Hematopoietic multipotent progenitor cell treated with erythropoietin and hydrocortisone succinate and interleukin-3 and kit ligand, for 15 days (in vitro differentiated cells): ENCODE measurements at regions not wholly inside any gene's neighbourhood (a gene's known extent, or its start where the extent isn't known, plus 50 kb on each side); places are given as distances from the start of the nearest gene placed in this dataset.
"Not testable (repeated sequence)": the region's sequence is repeated elsewhere in the genome, so short reads cannot be mapped to it uniquely, and the experiment has no call there.

Source experiments
- DNase-seq: peaks from one replicate; pipeline ENCODE4 v3.0.0-alpha.2; 2015; ENCODE audit warnings: low spot score

DNA sequence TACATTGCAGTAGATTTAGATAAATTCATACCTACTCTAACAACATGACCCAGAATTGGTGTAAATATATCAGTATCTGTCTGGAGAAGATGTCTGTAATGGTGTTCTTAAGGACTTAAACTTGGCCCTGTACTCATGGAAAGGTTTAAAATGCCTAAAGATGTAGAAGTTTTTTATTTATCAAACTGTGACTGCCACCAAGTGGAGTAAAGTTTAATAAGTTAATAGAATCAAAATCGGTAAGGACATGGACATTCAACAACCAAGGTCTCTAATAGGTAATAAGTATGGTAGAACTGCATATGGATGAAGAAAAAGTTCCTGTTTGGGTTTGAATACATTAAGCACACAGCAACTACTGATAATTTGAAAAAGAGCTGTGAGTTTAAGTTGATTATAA is 474.0 kb upstream of the NDST3 start:
- DNase-seq = no peak

DNA sequence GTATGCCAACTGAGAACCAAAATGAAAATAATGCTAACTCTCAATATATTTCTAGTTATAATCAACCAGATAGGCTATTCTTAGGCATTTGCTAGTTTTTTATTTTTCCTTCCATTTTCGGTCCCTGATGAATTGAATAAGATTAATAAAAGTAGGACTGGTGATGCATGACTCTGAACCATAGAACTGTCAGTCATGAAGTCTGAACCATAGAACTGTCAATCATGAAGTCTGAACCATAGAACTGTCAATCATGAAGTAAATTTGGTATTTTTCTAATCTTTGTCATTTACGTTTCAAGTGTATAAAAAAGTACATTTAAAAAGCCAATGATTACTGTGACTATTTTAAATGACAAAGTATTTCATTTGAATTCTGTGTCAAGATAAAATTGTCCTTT is 460.2 kb upstream of the NDST3 start:
- no peak for DNase-seq

DNA sequence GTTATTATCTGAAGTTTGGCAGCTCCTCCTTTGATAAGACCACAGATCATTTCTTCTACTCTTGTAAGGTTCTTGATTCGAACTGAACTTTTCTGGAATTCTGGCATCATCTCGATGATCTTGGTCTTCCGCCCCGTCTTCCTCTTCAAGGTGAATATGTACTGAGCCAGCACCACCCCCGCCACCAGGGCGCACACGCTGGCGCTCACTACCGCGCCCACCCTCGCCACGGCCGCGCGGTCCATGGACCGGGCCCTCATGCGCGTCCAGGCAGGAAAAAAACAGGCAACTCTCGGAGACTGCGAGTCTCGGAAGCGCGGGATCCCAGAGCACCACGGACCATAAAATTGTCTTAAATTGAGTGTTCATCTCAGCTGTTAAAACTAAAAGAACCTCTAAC is 458.4 kb upstream of the NDST3 start:
- no peak for DNase-seq

DNA sequence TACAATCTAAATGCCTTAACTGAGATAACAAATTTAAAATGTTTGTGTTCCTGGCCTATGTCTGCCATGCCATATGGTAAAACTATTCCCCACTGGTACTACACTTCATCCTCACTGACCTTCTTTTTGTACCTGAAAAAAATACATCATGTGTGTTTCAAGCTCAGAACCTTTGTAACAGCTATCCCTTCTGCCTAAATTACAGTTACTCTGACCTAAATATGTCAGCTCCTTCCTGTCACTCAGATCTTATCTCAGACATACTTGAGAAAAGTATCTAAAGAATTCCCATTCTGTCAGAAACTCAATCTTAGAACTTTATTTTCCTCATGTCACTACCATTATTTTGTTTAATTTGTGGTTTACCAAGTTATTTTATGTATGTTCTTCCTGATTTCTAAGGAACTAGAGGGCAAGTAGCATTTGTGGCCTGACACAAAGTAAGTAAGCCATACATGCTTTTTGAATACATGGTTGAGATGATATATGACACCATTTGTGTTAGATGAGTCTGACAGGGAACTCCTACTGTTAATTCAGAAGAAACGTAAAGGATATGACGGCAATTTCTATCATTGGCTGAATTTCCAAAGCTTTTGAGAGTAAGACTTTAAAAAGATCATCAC is 456.5 kb upstream of the NDST3 start:
- no peak for DNase-seq

DNA sequence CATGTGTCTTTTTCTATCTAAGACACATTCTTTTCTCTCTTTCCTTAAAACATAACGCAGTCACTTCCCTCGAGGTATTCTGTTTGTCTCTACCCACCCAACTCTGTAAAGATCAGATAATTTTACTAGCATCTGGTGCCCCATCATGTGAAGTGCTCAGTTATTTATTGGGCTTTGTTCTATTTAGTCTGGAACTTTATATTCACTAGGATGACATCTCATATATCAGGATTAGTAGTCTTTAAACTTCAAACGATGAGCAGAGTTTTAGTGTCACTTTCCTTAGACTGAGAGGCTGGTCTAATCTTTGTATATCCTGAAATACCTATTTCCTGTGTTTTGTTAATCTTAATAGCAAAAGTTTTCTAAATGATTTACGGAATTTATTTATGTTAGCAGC is 445.5 kb upstream of the NDST3 start:
- no peak for DNase-seq

DNA sequence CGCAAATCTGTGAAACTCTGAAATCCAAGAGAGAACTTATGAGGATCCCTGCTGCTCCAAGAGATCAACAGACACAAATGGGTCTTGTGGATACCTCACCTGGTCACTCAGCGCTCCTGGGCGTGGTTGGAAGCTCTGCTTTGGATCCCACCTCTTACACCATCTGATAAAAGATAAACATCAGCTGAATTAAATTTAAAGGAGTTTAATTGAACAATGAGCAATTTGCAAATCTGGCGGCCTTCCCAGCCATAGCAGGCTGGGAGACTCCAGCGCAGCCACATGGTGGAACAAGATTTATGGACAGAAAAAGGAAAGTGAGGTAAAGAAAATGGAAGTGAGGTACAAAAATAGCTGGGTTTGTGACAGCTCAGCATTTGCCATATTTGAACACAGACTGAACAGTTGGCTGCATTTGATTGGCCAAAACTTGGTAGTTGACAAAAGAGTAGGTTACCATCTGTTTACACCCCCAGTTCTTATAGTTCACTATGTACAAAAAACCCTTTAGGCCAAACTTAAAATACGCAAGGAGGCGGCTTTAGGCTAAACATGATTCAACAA is 437.3 kb upstream of the NDST3 start:
- DNase-seq = no peak

DNA sequence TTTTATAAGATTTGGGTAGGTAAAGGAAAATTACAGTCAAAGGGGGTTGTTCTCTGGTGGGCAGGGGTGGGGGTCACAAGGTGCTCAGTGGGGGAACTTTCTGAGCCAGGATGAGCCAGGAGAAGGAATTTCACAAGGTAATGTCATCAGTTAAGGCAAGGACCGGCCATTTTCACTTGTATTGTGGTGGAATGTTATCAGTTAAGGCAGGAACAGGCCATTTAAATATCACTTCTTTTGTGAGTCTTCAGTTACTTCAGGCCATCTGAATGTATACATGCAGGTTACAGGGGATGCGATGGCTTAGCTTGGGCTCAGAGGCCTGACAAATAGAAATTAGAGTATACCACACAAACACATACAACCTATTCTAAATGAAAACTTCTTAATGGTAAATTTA is 434.9 kb upstream of the NDST3 start:
- not testable (repeated sequence) for DNase-seq

DNA sequence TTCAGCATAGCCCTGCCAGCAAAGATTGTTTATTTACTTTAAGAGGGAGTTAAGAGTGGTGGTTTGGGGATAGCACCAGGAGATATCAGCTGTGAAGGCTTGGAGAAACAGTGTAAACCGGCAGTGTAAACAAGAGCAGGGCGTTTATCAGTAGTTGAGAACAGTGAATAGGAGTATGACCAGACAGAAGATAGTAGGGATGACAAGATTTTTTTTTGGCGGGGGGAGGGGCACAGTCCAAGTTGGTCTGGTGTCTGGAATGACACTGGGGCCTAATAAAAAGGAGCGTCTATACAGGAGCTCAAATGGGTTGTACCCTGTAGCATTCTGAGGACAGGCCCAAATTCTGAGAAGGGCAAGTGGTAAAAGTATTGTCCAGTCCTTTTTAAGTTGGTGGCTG is 433.4 kb upstream of the NDST3 start:
- not testable (repeated sequence) for DNase-seq

DNA sequence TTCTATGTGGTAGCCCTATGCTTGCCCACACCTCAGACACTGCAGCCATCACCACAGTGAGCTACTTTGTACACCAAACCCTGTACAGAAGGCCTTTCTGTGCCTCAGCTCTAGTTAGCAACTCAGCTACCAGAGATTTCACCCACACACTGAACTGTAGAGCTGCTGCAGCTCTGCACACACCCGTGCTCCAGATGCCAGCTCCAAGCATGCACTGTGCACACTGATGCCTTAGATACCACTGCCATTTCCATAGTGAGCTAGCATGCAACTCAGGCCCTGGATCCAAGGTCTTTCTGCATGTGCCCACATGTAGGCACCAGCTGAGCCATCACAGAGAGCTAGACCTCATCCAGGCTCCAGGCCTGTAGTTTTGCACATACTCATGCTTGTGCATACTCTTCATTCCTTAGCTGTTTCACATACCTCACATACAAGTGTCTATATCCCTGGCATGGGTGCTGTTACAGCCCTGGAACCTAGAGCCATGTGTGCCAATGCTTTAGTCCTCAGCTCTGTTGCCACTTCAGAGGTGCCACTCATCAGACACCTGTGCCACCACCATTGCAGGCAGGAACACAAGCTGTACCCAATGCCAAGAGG is 423.5 kb upstream of the NDST3 start:
- no peak for DNase-seq

DNA sequence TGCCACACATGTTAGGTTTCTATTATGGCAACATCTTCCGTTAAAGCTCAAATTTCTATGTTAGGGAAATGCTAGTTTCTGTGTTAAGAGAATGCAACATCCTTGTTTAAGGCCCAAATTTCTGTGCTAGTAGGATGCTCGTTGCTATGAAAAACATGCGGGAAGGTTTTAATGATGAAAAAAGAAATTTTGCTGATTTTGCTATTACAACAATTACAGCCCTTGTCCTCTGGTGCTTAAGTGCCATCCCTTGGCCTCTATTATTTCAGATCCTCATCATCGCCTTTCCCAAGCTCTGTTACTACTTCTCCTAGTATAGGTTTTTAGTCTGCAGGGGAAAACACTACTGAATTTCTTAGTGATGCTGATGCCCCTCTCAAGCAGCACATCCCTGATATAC is 412.6 kb upstream of the NDST3 start:
- no peak for DNase-seq

DNA sequence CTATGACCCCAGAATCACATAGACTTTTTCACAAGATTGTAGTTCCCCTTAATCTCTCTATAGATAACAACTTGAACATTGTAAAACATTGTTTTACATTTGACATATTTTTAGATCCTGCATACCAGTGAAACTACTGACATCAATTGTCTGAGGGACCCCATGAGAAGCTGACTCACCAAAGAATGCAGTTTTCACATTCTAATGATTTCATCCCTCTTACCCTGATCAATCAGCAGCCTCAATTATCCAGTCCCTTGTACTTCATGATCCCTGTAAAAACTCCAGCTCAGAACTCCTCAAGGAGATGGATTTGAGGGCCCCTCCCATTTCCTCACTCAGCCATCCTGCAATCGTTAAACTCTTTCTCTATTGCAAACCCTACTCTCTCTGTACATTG is 411.0 kb upstream of the NDST3 start:
- DNase-seq = no peak

DNA sequence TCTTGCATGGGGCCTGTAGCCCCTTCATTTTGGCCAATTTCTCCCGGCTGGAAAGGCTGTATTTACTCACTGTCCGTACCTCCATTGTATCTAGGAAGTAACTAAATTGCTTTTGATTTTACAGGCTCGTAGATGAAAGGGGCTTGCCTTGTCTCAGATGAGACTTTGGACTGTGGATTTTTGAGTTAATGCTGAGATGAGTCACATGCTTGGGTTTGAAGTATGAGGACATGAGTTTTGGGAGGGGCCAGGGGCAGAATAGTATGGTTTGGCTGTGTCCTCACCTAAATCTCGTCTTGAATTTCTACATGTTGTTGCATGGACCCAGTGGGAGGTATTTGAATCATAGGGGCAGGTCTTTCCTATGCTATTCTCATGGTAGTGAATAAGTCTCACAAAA is 407.6 kb upstream of the NDST3 start:
- no peak for DNase-seq

DNA sequence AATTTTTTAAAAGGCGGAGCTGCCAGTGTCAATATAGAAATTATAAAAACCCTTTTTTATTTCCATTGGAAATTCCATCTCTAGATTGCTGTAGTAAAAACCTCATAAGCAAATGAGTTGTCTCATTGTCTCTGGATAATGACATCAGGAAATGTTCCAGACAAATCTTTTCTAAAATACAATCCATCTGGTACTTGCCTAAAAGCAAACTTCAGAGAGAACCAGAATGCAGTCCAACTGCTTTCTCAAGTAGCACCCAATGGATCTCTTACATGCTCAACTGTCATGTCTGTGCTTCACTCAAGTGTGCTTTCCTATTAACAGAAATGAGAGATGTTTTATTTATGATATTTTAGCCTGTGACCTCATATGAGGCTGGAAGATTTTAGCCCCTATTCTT is 399.6 kb upstream of the NDST3 start:
- no peak for DNase-seq

DNA sequence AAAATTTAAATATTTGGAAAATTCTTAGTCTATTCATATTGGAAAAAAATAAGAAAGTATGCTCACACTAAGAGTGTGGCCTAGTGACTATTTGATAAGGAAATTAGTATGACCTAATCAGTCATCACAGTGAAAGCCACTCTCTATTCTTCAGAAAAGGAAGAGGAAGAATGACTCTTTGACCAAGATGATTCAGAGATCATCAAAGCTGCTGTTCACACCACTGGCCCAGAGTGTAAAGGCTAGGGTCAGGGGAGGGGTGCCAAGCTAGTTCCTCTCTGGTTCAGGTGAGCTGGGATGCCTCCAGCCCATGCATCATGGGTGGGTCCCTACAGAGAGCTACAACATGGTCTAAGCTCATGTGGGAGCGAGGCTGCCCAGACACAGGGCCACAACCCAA is 396.9 kb upstream of the NDST3 start:
- DNase-seq = no peak

DNA sequence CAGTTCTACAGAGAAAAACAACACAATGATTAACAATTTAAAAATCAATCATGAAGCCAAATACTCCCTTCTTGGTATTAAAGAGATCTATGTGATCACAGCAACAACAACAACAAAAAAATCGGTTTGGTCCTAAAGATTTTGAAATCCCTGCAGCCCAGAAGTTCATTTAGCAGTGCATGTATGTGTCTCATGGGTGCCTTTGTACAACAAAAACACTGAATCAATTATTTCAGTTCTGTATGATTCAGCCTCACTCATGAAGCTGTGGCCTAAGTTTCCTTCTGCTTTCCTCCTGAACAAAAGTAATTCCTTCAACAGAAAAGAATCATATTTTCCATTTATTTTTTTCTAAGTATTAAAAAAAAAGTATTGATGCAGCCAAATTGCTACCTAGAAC is 393.4 kb upstream of the NDST3 start:
- DNase-seq = no peak

DNA sequence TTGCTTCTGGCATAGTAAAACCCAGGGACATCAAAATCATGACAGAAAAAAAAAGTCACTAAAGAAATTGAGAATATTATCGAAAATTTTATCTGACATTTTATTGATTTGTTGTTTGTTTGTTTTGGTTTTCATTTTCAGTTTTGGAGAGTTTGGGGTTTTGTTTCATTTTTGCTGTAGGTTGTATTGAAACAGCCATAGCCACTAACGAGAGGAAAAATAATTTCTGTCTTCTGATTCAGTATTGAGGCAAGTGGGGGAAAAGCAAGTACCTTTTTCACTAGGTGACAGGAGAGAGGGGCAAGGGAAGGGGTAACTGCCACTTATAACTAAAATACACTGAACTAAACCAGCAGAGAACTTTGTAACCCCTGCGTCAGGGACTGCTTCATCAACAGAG is 392.8 kb upstream of the NDST3 start:
- DNase-seq = no peak

DNA sequence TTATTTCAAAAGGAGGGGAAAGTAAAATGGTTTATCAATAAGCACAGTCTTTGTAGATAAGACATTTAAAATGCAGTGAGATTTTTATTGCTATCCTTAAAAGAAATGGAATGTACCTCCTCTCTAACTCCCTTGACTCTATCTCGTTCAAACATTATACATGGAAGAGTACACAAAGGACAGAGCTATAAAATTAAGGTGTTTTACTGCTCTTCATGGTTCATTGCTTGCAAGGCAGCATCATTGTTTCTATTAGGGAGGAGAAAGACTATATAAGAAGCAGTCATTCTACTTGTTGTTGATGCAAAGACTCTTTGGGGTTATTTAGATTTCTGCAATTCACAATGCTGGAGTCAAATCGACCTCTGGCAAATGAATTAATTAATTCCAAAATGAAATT is 380.2 kb upstream of the NDST3 start:
- no peak for DNase-seq

DNA sequence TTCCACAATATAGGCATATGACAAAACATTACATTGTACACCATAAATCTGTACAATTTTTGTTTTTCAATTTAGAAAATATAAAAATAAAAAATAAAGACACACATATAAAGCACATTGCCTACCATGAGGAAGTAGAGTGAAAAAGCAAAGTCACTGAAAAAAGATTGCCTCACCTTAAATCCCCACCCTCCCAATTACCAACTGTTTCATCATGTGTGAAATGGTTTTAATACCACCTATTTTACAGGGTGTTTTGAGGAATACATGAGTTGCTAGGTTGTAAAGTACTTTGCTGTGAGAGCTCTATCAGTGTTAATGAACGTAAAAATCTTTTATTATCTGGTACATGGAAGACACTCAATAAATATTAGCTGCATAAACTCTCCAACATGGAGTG is 373.6 kb upstream of the NDST3 start:
- DNase-seq = no peak

DNA sequence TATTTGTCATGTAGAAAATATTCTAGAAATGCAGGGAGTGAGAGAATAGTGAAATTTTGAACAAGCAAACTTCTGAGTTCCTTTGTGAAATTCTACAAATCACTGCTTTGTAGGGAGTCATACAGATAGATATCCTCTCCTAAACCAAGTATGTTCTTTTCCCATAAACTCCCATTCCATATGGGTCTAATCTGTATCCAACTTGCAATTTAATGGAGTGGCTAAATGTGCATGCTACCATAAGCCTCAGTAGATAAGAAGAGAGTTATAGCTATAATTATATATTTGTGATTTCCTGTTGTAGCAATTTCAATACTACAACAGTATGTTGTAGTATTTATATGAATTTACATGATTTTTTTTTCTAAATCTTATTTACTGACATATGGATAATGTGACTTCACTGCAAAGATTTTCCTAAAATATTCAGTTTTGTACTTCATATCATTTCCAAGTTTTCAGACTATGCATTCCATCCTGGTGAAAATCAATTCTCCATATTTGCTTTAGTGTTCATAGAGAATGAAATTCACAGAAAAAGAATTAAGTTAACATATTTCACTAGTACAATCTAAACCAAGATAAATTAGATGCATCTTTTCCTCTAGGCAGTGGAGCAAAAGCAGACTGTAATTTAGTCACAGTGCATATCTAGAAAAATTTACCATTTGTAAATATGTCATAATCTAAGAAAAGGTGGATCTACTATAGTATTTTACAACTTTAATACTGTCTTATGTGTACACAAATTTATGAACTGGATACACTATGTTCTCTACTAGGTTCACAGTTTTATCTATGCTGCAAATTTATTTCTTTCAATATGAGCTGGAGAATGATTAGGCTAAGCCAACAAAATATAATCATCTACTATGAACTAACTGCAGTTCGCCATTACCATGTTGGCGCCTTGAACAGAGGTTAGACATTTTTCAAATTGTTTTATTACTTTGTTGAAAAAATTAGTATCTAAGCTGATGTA is 372.9 kb upstream of the NDST3 start:
- no peak for DNase-seq

DNA sequence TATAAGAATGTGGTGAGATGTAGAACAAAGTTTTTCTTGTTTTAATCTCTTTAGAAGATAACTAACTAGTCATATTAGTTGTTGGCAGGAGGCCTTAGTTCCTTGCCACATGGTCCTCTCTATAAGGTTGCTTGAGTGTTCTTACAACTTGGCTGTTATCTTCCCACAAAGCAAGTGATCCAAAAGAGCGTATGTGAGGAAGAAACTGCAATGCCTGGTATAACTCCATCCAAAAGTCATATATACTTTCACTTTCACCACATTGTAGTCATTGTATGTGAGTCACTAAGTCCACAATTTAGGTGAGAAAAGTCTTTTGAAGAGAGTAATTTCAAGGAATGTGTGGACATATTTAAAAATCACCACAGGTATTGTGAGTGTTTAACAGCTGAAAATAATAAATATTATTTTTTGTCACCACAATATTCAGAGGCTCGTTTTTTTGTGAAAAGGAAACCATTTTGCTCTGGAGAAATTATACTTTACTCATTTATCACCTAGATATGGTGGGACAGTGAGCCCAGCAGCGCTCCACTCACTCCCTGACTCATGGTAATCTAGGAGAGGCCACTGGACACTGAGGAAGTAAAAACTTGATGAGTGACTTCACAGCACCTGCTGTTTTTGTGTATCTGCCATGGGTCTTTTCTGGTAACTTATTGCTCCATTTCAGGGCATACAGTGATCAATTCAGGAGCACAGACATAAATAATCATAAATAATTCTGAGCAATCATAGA is 369.4 kb upstream of the NDST3 start:
- no peak for DNase-seq

DNA sequence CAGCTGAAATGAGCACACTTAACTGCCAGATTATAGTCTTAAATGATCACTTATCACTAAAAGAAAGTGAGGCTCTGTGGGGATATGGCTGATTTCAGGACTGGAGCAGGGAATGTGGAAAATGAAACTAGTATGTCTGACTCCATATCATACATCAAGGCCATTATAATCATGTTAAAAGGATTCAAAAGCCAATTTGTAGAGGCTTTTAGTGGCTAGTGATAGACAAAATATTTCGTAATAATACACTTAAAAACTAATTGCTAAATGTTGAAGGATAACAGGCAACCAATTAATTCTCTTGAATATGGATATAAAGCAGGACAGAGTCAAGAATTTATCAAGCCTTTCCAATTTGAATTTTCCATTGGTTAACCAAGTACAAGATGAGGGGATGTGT is 358.1 kb upstream of the NDST3 start:
- no peak for DNase-seq

DNA sequence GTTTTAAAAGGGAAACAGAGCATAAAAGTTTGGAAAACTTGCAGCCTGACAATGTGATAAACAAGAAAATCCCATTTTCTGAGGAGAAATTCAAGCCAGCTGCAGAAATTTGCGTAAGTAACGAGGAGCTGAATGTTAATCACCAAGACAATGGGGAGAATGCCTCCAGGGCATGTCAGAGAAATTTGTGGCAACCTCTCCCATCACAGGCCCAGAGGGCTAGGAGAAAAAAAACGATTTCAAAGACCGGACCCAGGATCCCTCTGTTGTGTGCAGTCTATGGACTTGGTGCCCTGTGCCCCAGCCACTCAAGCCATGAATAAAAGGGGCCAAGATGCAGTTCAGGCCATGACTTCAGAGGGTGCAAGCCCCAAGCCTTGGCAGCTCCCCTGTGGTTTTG is 355.4 kb upstream of the NDST3 start:
- no peak for DNase-seq
